H7 (cell line): ENCODE measurements at regions not wholly inside any gene's neighbourhood (a gene's known extent, or its start where the extent isn't known, plus 50 kb on each side); places are given as distances from the start of the nearest gene placed in this dataset.

Experiments
- DNase-seq: peaks from one replicate; pipeline ENCODE4 v3.0.0; 2012
- H3K27me3 ChIP-seq: 2 replicates; pipeline ENCODE4 v1.6.0; 2011; ENCODE audit warnings: mild to moderate bottlenecking, low read length; ENCODE audit not compliant: control insufficient read depth, insufficient read depth
- H3K36me3 ChIP-seq: replicated peaks from 2 replicates; pipeline ENCODE4 v1.5.1; 2011; ENCODE audit warnings: low read length; ENCODE audit not compliant: control insufficient read depth, insufficient read depth
- H3K4me3 ChIP-seq: 2 replicates; pipeline ENCODE4 v1.5.1; 2011; ENCODE audit warnings: low read depth, mild to moderate bottlenecking, control low read depth, low read length, moderate library complexity; ENCODE audit not compliant: insufficient read depth

GRCh38 chr3:102237181-102237580 is 197.6 kb upstream of the ZPLD1 start:
- Histone ChIP-seq H3K36me3 (no peaks in the 10 kb centered on the region), H3K4me3 (no peak overlapping the region), H3K27me3 (no peaks in the 10 kb centered on the region)
- no peak for DNase-seq

GRCh38 chr3:102237838-102238237 is 197.0 kb upstream of the ZPLD1 start:
- DNase-seq, result no peak

GRCh38 chr3:102238362-102238761 is 196.5 kb upstream of the ZPLD1 start:
- no peaks in the 10 kb centered on the region for H3K27me3 ChIP-seq
- H3K4me3 ChIP-seq, result no peak overlapping the region
- no peaks in the 10 kb centered on the region for H3K36me3 ChIP-seq
- DNase-seq, result no peak

More at GRCh38 chr3:102237838-102238237, 197.0 kb upstream of the ZPLD1 start:
- Histone ChIP-seq H3K4me3 (no peak overlapping the region), H3K36me3 (no peaks in the 10 kb centered on the region), H3K27me3 (no peaks in the 10 kb centered on the region)

- no peak for DNase-seq
- Histone ChIP-seq H3K27me3 (no peaks in the 10 kb centered on the region), H3K4me3 (no peak overlapping the region), H3K36me3 (no peaks in the 10 kb centered on the region)
Observed at GRCh38 chr3:102240720-102241119, 194.1 kb upstream of the ZPLD1 start.

- DNase-seq, result no peak
- H3K4me3 ChIP-seq, result no peak overlapping the region
- no peaks in the 10 kb centered on the region for H3K27me3 ChIP-seq
- no peaks in the 10 kb centered on the region for H3K36me3 ChIP-seq
Observed at GRCh38 chr3:102248981-102249705, 185.7 kb upstream of the ZPLD1 start.

GRCh38 chr3:102255736-102256135 is 179.1 kb upstream of the ZPLD1 start:
- no peaks in the 10 kb centered on the region for H3K27me3 ChIP-seq
- no peak for DNase-seq
- no peaks in the 10 kb centered on the region for H3K36me3 ChIP-seq
- no peak overlapping the region for H3K4me3 ChIP-seq

GRCh38 chr3:102258666-102259227 is 176.1 kb upstream of the ZPLD1 start:
- DNase-seq, result no peak
- Histone ChIP-seq H3K36me3 (no peaks in the 10 kb centered on the region), H3K4me3 (no peak overlapping the region), H3K27me3 (no peaks in the 10 kb centered on the region)

- no peaks in the 10 kb centered on the region for H3K36me3 ChIP-seq
- DNase-seq, result no peak
- no peaks in the 10 kb centered on the region for H3K27me3 ChIP-seq
- H3K4me3 ChIP-seq, result no peak overlapping the region
Observed at GRCh38 chr3:102259663-102260062, 175.2 kb upstream of the ZPLD1 start.

GRCh38 chr3:102265720-102266119 is 169.1 kb upstream of the ZPLD1 start:
- Histone ChIP-seq H3K4me3 (no peak overlapping the region), H3K27me3 (no peaks in the 10 kb centered on the region), H3K36me3 (no peaks in the 10 kb centered on the region)
- no peak for DNase-seq

- no peaks in the 10 kb centered on the region for H3K27me3 ChIP-seq
- no peaks in the 10 kb centered on the region for H3K36me3 ChIP-seq
- H3K4me3 ChIP-seq, result no peak overlapping the region
- no peak for DNase-seq
Observed at GRCh38 chr3:102269406-102269805, 165.4 kb upstream of the ZPLD1 start.

GRCh38 chr3:102290241-102290640 is 144.6 kb upstream of the ZPLD1 start:
- Histone ChIP-seq H3K4me3 (no peak overlapping the region), H3K27me3 (no peaks in the 10 kb centered on the region), H3K36me3 (no peaks in the 10 kb centered on the region)
- no peak for DNase-seq

GRCh38 chr3:102295756-102296155 is 139.1 kb upstream of the ZPLD1 start:
- no peaks in the 10 kb centered on the region for H3K27me3 ChIP-seq
- no peaks in the 10 kb centered on the region for H3K36me3 ChIP-seq
- no peak for DNase-seq

GRCh38 chr3:102297072-102297658 is 137.7 kb upstream of the ZPLD1 start:
- no peak overlapping the region for H3K4me3 ChIP-seq
- no peak for DNase-seq
- H3K36me3 ChIP-seq, result no peaks in the 10 kb centered on the region
- H3K27me3 ChIP-seq, result no peaks in the 10 kb centered on the region

More at GRCh38 chr3:102295756-102296155, 139.1 kb upstream of the ZPLD1 start:
- H3K4me3 ChIP-seq, result no peak overlapping the region

GRCh38 chr3:102299125-102299877 is 135.5 kb upstream of the ZPLD1 start:
- no peaks in the 10 kb centered on the region for H3K36me3 ChIP-seq
- no peak for DNase-seq
- H3K4me3 ChIP-seq, result no peak overlapping the region
- no peaks in the 10 kb centered on the region for H3K27me3 ChIP-seq
